Stimulated activated CD4-positive, alpha-beta T cell treated with anti-CD3 and anti-CD28 coated beads, Interleukin-12 subunit alpha, Interleukin-12 subunit beta, amount 100 ng/mL, for 24 hours (primary cell): ENCODE measurements at regions not wholly inside any gene's neighbourhood (a gene's known extent, or its start where the extent isn't known, plus 50 kb on each side); places are given as distances from the start of the nearest gene placed in this dataset.

Source experiments
- DNase-seq, 2 experiments: peaks; one replicate each; pipeline ENCODE4 v3.0.0-alpha.2; 2020; ENCODE audit warnings: low read depth in 2 of 2

DNA sequence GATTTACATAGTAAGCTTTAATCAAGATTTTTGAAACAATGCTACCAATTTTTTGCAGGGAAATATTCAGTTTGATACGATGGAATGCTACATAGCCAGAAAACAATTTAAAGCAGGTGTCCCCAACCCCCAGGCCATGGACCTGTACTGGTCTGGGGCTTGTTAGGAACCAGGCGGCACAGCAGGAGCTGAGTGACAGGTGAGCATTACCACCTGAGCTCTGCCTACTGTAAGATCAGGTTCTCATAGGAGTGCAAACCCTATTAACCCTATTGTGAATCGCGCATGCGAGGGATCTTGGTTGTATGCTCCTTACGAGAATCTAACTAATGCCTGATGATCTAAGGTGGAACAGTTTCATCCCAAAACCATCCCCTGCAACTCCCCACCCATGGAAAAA, 322.6 kb upstream of the NECTIN3 start:
- DNase-seq, result no peak

DNA sequence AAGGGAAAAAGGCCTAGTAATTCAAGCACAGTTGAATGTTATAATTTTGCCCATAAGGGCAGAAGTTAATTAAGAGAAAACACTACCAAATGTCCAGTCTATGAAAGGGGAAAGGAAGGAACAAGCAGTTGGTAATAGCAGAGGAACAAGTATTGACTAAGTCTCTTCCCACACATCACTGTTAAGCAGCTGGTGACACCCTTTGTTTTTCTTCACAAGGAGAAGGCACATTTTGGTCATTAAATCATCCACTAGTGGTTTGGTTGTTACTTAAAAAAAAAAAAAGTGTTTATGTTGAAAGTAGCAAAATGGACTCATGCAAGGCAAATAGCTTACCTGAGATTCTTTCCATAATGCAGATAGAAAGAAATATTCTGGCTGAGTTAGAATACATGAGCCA, 321.4 kb upstream of the NECTIN3 start:
- no peak for DNase-seq

DNA sequence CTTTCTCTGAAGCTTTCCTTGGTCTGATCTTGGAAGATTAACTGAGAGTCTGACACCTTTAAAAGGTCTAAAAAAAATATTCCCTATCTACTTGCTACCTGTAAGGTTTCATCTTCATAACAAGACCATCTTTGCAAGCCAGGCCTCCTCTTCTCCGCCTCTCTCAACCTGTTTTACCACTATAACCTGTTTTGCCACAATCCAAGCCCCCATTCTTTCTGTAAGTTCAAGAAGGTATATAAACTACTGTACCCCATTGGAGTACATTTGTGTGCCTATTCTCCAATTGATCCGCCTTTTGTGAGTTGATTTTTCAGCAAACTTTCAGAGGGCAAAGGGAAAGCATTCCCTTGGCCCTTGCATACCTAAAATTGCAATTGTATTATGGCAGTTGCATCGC, 319.3 kb upstream of the NECTIN3 start:
- DNase-seq, result no peak

DNA sequence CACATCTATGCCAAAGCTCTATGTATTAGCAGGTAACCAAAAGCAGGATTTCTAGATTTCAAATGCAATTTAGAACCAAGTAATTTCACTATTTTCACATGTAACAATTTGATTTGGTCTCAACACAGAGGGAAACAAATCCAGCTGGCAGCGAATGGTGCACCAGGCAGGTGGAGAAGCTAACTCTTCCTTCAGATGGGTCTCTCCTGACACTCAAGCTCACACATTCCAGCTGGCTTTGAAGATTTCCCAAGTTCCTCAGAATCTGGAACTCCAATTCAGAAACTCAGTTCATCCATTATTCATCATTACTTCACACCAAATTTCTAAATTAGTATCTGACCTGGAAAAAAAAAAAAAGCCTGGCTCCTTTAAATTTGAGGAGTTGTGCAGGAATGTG, 318.1 kb upstream of the NECTIN3 start:
- DNase-seq, result no peak

DNA sequence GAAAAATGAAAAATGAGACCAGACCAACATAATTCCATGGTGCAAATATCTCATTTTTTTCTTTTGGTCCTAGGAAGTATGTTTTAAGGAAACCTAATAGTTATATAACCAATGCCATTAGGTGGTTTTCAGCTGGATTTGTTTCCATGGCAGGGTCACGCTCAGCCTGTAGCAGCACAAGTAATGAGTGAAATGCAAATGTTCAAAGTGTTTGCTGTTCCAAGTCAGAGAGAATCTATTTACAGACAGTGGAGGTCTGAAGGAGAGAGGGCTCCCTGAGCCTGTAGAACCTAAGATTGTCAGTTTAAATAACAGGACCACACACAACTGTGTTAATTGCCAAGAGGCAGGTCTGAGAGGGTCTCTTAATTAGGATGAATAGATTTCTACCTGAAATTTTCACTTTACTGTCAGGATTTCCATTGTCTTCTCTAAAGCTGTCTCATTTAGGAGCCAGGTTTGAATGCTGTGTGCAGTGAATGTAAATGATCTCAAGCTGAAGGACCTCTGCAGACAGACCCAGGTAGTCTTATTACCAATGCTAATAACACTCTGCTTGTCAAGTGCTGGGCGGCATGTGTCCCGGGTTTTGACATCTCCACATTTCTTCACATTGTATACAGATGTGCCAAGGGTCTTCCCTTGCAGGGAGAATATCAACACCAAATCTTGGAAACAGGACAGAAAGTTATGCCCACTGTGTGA, 317.3 kb upstream of the NECTIN3 start:
- no peak for DNase-seq

DNA sequence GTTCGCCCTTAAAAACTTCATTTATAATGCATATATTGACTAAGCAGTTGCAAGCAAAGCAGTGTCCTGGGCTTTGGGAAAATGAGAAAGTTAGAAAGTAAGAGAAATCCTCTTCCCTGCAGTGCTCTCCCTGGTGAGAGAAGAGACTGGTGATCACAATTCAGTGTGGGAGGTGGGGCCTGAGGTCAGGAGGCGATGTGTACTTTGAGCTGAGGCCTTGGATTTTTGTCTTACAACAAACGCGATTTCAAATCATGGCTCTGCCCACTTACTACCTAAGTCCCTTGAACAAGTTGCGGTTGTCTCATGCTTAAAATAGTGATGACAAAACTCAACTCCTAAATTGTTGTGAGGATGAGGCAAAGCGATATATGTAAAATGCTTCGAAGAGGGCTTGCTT, 316.3 kb upstream of the NECTIN3 start:
- no peak for DNase-seq

DNA sequence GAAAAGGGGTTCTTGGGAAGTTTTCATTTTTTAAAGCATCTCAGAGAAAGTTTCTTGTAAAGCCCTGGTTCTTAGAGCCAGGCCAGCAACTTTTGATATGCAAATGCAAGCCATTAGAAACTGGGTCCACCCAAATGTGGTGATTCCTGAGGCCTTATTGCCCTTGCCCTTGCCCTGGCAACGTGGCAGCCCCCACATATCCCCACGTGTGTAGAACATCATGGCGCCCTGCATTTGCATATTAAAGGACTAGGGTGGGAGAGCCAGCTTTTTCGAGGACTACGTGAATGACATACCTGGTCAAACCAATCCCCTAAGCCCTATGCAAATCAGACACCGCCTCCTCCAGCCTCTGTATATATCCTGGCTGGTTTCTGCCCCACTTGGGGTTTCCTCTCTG, 314.9 kb upstream of the NECTIN3 start:
- no peak for DNase-seq

DNA sequence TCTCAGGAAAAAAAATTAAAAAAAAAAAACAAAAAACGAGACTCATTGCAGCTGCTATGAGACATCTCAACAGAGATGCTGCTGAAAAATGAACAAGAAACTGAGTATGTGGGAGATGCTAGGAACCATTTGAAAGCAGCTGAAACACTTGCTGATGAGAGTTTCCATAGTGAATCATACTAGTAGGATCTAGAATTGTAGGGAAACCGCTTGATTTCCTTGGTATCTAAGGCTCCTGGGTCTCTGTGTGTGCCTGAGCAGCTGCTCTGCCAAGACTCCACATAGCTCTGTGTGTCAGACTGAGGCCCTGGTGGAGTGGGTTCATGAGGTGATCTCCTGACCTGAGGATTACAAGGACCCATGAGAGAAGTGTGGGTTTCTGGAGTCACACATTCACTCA, 313.4 kb upstream of the NECTIN3 start:
- DNase-seq, result no peak

DNA sequence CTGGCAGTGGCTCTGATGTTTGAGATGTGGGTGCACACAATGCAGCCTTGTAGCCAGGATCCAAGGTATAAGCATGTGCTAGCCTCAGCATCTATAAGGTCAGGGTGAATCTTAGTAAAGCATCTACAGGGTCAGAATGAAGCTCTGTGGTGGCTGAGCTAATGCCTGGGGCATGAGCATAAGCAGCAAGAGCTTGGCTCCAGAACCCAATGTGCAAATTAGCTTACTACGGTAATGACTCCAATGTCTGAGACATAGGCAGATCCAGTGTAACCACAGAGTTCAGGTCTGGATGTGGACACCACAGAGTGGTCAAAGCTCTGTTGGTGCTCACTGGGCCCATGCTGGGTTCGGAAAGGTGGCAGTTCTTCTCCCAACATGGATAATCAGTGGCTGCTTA, 304.5 kb upstream of the NECTIN3 start:
- DNase-seq, result no peak

DNA sequence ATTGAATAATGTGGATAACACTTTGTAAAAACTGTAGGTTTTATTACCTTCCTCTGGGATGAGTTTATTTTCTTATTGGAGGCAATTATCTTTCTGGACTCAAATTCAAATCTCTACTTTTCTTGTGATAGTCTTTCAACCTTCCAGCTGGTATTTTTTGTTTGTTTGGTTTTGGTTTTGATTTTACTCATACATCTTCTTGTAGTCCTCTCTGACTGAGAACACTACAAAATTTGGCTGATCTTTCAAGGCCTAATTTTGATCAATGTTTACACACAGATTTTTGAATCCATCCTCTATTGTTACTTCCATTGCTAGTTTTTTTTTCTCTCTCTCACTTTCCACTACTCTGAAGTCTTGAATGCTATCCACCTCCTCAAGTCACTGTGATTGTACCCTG, 303.8 kb upstream of the NECTIN3 start:
- no peak for DNase-seq

DNA sequence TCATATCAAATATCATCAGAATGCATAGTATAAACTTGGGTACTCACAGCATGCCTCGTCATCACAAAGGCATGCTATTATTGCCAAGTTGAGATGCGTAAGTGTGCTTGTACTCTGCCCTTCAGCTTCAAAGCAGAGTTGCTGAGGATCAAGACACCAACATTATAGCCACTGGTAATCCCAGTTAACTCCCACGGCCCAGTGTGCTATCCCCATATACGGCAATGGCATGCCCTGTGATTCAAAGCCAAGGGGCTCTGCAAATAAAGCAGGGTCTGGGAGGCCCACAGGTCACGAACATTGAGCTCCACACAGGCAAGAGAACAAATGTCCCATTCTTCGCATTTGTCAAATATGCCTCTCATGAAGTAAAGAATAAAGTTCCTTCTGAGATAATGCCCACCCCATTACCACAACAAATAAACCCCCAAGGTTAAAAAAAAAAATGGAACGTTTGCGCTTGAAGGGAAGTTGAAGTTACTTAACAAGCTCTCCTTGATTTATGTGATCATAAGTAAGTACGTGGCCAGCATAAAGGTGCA, 298.1 kb upstream of the NECTIN3 start:
- no peak for DNase-seq

DNA sequence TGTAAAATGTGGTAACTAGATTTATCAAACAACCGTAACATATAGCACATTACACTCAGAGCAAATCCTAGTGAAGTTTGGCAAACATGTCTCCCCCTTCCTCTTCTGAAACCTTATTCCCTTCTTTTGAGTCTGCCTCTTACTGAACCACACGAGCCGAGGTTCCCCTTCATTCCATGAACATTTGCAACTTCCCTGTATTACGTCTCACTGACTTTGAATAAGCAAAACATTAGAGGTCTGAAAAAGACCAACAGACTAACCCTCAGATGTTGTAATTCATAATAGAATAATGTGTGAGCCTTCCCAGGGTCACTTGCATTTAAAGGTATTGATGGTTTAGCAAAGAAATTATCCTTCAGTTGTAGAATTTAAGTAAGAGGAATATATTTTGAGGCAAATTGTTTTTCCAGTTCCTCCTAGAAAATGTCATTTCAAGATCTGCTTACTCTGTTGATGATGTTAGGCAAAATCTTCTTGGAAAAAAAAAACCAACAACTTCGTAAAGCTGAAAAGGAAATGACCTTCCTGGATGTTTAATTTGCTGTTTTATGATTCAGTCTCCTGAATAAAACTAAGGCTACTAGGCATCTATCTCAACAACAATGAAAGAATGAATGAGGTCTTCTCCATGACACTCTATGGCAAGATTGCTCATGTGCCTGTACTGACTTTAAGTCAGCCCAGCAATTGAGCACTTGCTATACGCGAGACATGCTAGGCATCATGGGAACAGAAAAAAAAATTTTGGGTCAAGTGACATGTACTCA, 296.9 kb upstream of the NECTIN3 start:
- DNase-seq, result no peak

DNA sequence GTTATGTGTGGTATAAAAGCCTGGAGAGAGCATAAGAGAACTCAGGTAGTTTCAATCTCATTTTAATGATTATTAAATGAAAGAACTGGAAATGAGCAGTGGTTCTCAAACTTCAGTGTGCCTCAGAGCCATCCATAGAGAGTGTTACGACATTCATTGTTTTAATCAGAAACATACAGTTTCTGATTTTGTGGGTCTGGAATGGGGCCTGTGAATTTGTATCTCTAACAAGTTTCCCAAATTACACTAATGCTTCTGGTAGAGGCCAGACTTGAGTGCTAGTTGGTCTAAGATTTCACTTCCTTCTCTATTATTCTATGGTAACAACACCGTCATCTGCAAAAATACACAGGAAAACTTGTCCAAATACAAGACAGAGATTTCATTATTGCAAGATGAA, 292.0 kb upstream of the NECTIN3 start:
- no peak for DNase-seq

DNA sequence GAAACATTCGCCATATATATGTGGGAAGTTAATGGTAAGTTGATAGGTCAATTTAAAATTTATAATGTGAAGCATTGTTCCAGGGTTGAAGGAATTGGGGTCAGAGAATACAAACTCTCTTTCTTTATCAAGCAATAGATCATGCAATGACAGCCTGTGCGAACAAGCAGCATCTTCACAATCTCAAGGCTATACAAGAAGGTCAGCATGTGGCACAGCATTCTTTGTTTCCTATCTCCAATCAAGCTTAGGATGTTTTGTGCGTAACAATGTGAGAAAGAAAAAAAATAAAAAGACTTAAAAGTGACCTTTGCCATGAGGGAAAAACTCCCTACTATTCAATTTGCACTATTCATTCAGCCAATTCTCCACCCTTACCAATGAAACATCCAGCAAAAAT, 288.1 kb upstream of the NECTIN3 start:
- no peak for DNase-seq

DNA sequence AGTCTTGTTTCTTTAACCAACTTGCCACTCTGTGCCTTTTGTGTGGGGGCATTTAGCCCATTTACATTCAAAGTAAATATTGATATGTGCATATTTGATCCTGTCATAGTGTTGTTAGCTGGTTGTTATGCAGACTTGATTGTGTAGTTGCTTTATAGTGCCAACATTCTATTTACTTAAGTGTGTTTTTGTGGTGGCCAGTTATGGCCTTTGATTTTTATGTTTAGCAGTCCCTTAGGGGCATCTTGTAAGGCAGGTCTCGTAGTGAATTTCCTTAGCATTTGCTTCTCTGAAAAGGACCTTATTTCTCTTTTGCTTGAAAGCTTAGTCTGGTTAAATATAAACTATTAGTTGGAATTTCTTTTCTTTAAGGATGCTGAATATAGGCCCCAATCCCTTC, 282.8 kb upstream of the NECTIN3 start:
- no peak for DNase-seq

DNA sequence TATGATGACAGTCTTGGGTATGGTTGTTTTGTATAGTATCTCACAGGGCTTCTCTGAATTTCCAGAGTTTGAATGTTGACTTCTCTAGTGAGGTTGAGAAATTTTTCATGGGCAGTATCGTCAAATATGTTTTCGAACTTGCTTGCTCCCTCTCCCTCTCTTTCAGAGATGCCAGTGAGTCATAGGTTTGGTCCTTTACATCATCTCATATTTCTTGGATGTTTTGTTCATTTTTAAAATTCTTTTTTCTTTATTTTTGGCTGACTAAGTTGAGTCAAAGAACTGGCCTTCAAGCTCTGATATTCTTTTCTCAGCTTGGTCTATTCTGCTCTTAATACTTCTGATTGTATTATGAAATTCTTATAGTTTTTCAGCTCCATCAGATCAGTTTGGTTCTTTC, 282.3 kb upstream of the NECTIN3 start:
- no peak for DNase-seq

DNA sequence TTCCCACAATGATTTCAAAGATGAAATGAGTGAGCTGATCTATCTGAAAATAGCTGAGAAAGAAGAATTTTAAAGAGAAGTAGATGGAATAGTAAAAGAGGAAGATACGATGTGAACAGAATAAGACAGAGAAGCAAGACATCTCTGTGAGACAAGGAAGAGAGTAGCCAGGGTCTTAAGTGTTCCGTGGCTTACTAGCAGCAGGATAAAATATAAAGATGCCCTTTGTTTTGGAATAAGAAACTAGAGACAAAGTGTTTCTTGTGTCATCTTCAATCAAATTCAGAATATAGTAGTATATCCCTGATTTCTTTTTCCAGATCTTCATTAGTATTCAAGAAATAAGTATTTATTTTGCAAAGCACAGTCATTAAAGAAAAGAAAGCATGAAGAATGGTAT, 281.0 kb upstream of the NECTIN3 start:
- DNase-seq, result no peak

DNA sequence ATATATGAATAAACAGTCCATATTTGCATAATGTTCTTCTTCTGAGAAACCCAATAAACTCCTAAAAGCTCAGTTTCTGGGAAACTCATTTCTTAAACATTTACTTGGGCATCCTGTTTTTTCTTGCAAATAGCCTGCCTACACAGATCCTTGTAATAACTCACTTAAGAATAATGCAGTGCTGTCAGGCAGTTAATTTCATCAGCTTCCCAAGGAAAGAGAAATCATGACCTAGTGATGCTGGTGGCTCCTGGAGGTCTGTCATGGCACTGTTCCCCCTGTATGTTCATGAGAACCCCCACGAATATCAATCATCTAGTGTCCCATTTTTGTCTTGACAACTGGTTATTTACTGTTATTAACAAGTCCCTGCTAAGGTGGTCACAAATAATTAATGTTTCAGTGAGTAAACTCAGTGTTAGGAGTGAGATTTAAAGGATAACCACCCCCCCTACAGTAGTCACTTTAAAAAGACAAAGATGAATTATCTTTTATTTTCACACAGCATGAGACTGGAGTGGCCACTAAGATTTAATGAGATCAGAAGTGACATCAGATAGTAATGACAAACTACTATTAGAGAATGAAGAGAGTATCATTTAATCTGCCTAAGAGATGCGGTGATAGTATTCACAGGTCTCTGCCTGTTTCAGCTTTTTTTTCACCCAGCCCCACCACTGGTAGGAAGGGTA, 279.5 kb upstream of the NECTIN3 start:
- no peak for DNase-seq

DNA sequence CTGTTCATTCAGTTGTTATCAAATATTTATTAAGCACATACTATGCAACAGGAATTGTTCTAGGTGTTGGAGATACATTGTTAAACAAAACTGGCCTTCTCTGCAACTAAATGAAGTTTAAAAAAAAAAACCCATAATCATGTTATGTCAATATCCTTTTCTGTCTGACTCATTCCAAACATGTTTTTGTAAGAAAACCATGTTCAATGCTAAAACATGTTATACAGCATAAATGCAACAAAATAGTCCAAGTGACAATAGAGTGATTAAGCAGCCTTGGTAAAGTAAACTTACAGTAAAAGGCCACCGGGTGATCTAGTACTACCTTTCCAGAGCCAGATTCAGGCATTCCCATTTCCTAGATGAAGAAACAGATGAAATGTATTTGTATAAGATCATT, 278.0 kb upstream of the NECTIN3 start:
- no peak for DNase-seq

DNA sequence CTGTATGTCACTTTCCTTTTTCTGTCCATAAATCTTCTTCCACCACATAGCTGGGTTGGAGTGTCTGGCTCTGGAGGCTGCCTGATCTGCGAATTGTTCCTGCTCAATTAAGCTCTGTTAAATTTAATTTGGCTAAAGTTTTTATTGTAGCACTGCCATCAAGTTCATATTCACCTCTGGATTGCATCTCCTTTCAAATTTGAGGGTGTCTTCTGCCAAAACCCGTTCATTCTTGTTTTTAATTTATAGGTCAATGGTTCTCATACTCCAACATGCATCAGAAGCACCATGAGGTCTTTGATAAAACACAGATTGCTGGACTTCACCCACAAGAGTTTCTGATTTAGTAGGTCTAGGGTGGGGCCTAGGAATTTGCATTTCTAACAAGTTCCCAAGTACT, 276.5 kb upstream of the NECTIN3 start:
- no peak for DNase-seq

DNA sequence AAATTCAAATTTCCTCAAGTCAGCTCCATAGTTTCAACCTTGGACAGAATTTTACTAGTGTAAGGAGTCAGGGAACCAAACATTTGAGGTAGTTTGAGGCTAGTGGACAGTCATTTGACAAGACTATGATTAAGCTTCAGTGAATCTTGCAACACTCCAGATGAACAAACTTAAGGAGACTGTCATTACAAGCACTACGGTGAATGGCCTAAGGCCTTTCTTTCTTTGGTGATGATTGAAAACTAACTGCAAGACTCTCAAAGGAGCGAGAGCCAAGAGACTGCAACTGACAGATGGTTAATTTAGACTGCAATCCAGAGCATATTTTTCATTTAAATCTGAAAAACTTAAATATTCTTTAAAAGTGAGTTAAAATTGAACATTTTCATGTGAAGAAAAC, 272.3 kb upstream of the NECTIN3 start:
- DNase-seq, result no peak

DNA sequence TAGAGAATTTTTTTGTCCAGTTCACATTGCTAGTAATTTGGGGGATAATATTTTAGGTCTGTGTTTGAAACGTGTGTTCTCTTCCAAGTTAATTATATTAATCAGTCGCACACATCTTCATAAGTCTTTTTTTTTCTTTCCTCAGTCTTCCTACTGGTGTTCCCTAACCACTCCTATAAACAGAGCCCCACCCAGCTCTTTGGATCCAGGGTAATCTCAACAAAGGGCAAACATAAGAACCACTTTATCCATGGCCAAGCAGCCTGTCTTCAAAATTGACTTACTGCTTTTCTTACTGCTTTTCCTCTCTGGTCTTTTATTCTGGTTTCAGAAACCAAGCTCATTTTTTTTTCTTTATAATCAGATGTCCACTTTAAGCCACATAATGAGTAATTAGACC, 266.8 kb upstream of the NECTIN3 start:
- DNase-seq, result no peak

DNA sequence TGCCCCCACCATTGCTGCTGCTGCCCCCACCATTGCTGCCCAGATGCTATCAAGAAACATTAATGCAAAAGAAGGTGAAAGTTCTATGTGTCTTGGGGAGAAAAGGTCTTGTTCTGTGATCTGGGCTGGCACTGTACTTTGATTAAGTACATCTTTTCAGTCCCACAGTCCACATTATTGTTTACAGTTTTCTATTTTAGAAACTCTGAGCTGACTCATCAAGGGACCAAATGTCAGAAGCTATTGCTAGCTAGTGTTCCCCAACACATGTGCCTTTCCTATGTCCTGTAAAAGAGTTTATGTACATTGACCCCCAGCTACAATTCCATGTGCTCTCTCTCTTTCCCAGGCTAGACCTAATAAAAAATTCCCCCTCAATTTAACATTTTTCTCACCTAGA, 264.7 kb upstream of the NECTIN3 start:
- no peak for DNase-seq
